HepG2 (cell line): ENCODE measurements at regions not wholly inside any gene's neighbourhood (a gene's known extent, or its start where the extent isn't known, plus 50 kb on each side); places are given as distances from the start of the nearest gene placed in this dataset.

Source experiments
- AHDC1 ChIP-seq: sonication (generic); formaldehyde crosslinking; IDR thresholded peaks from 2 replicates; pipeline ENCODE4 v1.5.1; 2020; ENCODE audit warnings: mild to moderate bottlenecking, missing genetic modification reagents, borderline replicate concordance
- AKAP8 ChIP-seq: sonication (generic); formaldehyde crosslinking; IDR thresholded peaks from 2 replicates; pipeline ENCODE4 v1.5.1; 2020; ENCODE audit warnings: mild to moderate bottlenecking, missing genetic modification reagents
- CENPX ChIP-seq: sonication (generic); formaldehyde crosslinking; IDR thresholded peaks from 2 replicates; pipeline ENCODE4 v1.9.0; 2021; ENCODE audit warnings: mild to moderate bottlenecking, missing genetic modification reagents, moderate library complexity
- HDAC1 ChIP-seq: sonication (generic); formaldehyde crosslinking; IDR thresholded peaks from 2 replicates; pipeline ENCODE4 v1.5.1; 2020; ENCODE audit warnings: mild to moderate bottlenecking, missing genetic modification reagents
- ISL2 ChIP-seq: sonication (generic); formaldehyde crosslinking; IDR thresholded peaks from 2 replicates; pipeline ENCODE4 v1.5.0; 2020; ENCODE audit warnings: missing genetic modification reagents
- KDM5A ChIP-seq: fragments of 200-600 bp; sonication (generic); IDR thresholded peaks from 2 replicates; pipeline ENCODE4 v1.7.0; 2018; ENCODE audit warnings: antibody characterized with exemption, mild to moderate bottlenecking, low read length, borderline replicate concordance
- PAXIP1 ChIP-seq: sonication (generic); formaldehyde crosslinking; conservative IDR thresholded peaks from 2 replicates; pipeline ENCODE4 v1.4.0; 2020; ENCODE audit warnings: mild to moderate bottlenecking, missing genetic modification reagents, moderate library complexity
- PHF20 ChIP-seq: sonication (generic); formaldehyde crosslinking; IDR thresholded peaks from 2 replicates; pipeline ENCODE4 v1.5.0; 2020; ENCODE audit warnings: mild to moderate bottlenecking, missing genetic modification reagents
- TBX2 ChIP-seq: sonication (generic); formaldehyde crosslinking; IDR thresholded peaks from 2 replicates; pipeline ENCODE4 v1.5.0; 2020; ENCODE audit warnings: missing genetic modification reagents, mild to moderate bottlenecking, borderline replicate concordance
- ZBTB4 ChIP-seq: sonication (generic); formaldehyde crosslinking; IDR thresholded peaks from 2 replicates; pipeline ENCODE4 v1.4.0; 2020; ENCODE audit warnings: missing genetic modification reagents, mild to moderate bottlenecking, borderline replicate concordance
- ZFX ChIP-seq: sonication (generic); formaldehyde crosslinking; IDR thresholded peaks from 2 replicates; pipeline ENCODE4 v1.4.0; 2020; ENCODE audit warnings: mild to moderate bottlenecking, low read depth, missing genetic modification reagents, moderate library complexity
- ZNF276 ChIP-seq: sonication (generic); formaldehyde crosslinking; IDR thresholded peaks from 2 replicates; pipeline ENCODE4 v1.4.0; 2020; ENCODE audit warnings: mild to moderate bottlenecking, low read depth, missing genetic modification reagents
- ZNF768 ChIP-seq: sonication (generic); formaldehyde crosslinking; IDR thresholded peaks from 2 replicates; pipeline ENCODE4 v1.4.0; 2020; ENCODE audit warnings: missing genetic modification reagents
- ZNF781 ChIP-seq: sonication (generic); formaldehyde crosslinking; IDR thresholded peaks from 2 replicates; pipeline ENCODE4 v1.5.1; 2020; ENCODE audit warnings: borderline replicate concordance, mild to moderate bottlenecking, missing genetic modification reagents; ENCODE audit errors: not compliant biosample characterization

- TF ChIP-seq ZBTB4 (peak; percentile 9; the same call in 1 of the 2 replicates), ZNF781 (CRISPR knock-in tag) (peak; percentile 18), CENPX (no peak), AKAP8 (CRISPR knock-in tag) (no peak), ZNF276 (CRISPR knock-in tag) (0 out of 2 replicates have a peak, but pooled peaks have one; percentile 43), ZFX (CRISPR knock-in tag) (peak; percentile 36; the same call in 1 of the 2 replicates), AHDC1 (CRISPR knock-in tag) (no peak), PHF20 (0 out of 2 replicates have a peak, but pooled peaks have one; percentile 32), ZNF768 (CRISPR knock-in tag) (no peak), KDM5A (no peak), ISL2 (CRISPR knock-in tag) (peak; percentile 70; the same call in 1 of the 2 replicates), TBX2 (CRISPR knock-in tag) (peak; percentile 37), HDAC1 (CRISPR knock-in tag) (peak; percentile 25; the same call in 1 of the 2 replicates), PAXIP1 (peak; percentile 62; the same call in 1 of the 2 replicates)
These were observed 62.3 kb upstream of the GPR31 start (continued) for GRCh38 chr6:167219967-167220512.
